Vagina (tissue), 2 donors: ENCODE measurements at regions not wholly inside any gene's neighbourhood (a gene's known extent, or its start where the extent isn't known, plus 50 kb on each side); places are given as distances from the start of the nearest gene placed in this dataset.
"Not testable (repeated sequence)": the region's sequence is repeated elsewhere in the genome, so short reads cannot be mapped to it uniquely, and the experiment has no call there.

Experiments
- DNase-seq, 2 donors: peaks; one replicate each; pipeline ENCODE4 v3.0.0-alpha.2; 2017; ENCODE audit errors: extremely low spot score in 2 of 2
- H3K27ac ChIP-seq: fragments of 200-600 bp; sonication (generic); one replicate; pipeline ENCODE4 v1.5.1; 2019
- H3K27me3 ChIP-seq: fragments of 200-600 bp; sonication (generic); one replicate; pipeline ENCODE4 v1.5.1; 2019
- H3K36me3 ChIP-seq, 2 donors: fragments of 200-600 bp; sonication (generic); one replicate each; pipeline ENCODE4 v1.5.1; 2017 to 2019
- H3K4me1 ChIP-seq: fragments of 200-600 bp; sonication (generic); one replicate; pipeline ENCODE4 v1.5.1; 2019
- H3K4me3 ChIP-seq, 2 donors: fragments of 200-600 bp; sonication (generic); 1 replicate in 1 of 2; 2 replicates in 1 of 2; pipeline ENCODE4 v1.5.1; 2016 to 2019
- H3K9me3 ChIP-seq: fragments of 200-600 bp; sonication (generic); one replicate; pipeline ENCODE4 v1.5.1; 2019
- CTCF ChIP-seq, 3 experiments: fragments of 450-650 bp in 2 of 3; fragments of 200-600 bp in 1 of 3; sonication (generic) in 1 of 3; IDR thresholded peaks; one replicate each; pipeline ENCODE4 v1.5.1; 2017 to 2019; ENCODE audit warnings: antibody characterized with exemption in 3 of 3, mild to moderate bottlenecking in 2 of 3, moderate library complexity in 2 of 3
- POLR2A ChIP-seq, 2 donors: fragments of 450-650 bp; IDR thresholded peaks; one replicate each; pipeline ENCODE4 v1.6.1; 2017; ENCODE audit warnings: antibody characterized with exemption in 2 of 2, mild to moderate bottlenecking in 2 of 2, moderate library complexity in 2 of 2
- POLR2AphosphoS5 ChIP-seq, 2 donors: sonication (generic); formaldehyde crosslinking; IDR thresholded peaks; one replicate each; pipeline ENCODE4 v1.9.0; 2017; ENCODE audit warnings: antibody characterized with exemption in 2 of 2, mild to moderate bottlenecking in 2 of 2, low read depth in 1 of 2; ENCODE audit not compliant: insufficient read depth in 1 of 2
- intact Hi-C: fragments of 100-400 bp; cut with DNase I; formaldehyde crosslinking; loops from one replicate; pipeline ENCODE4 v1.15.1; 2023

DNA sequence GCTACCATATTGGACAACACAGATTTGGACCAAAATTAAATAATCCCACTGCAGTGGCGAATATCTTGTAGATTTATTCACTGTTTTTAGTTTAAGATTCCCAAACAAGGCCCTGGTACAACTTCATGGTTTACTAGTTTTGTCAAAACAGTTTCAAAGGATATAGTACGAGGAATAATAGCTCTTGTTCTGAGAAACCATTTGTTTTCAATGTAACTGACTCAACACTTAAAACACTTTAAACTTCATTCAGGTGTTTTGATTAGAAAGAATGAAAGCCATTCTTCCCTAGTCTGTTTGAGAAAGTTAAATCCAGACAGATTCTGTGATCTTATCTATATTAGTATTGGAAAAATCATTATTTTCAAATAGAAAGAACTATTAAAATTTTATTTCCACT is 276.4 kb upstream of the MKLN1 start:
- DNase-seq, result no peak
- no peak overlapping the region for H3K4me3 ChIP-seq
- no peak for TF ChIP-seq POLR2A (IDR thresholded peaks at IDR 0.05)
- TF ChIP-seq POLR2AphosphoS5 (IDR thresholded peaks at IDR 0.05; ENCODE audit: insufficient read depth in 1 of 2, low read depth in 1 of 2), result no peak
- no peak for TF ChIP-seq CTCF (IDR thresholded peaks at IDR 0.05)
- peaks cover 80% of the 10 kb centered on the region for H3K4me1 ChIP-seq
- H3K36me3 ChIP-seq, result peaks cover 0 to 9% of the 10 kb centered on the region in 2 donors
- intact Hi-C loops, result no loop called here
- no peaks in the 10 kb centered on the region for H3K9me3 ChIP-seq
- H3K27ac ChIP-seq, result no peak overlapping the region
- no peaks in the 10 kb centered on the region for H3K27me3 ChIP-seq

GRCh38 chr7:131052285-131052904 is 275.3 kb upstream of the MKLN1 start:
- TF ChIP-seq POLR2AphosphoS5 (IDR thresholded peaks at IDR 0.05; ENCODE audit: insufficient read depth in 1 of 2, low read depth in 1 of 2) (no peak), CTCF (IDR thresholded peaks at IDR 0.05) (no peak), POLR2A (IDR thresholded peaks at IDR 0.05) (no peak)
- DNase-seq, result no peak
- no peak overlapping the region for H3K4me3 ChIP-seq
- peak overlapping the region; percentile 1 for H3K27ac ChIP-seq
- H3K27me3 ChIP-seq, result no peaks in the 10 kb centered on the region
- no peaks in the 10 kb centered on the region for H3K9me3 ChIP-seq
- H3K4me1 ChIP-seq, result peaks cover 84% of the 10 kb centered on the region
- intact Hi-C loops, result no loop called here
- H3K36me3 ChIP-seq, result peaks cover 0 to 9% of the 10 kb centered on the region in 2 donors

- H3K36me3 ChIP-seq, result no peaks in the 10 kb centered on the region
- no peak for DNase-seq
- H3K27ac ChIP-seq, result peak overlapping the region; percentile 14
- intact Hi-C loops, result no loop called here
- H3K4me3 ChIP-seq, result no peak overlapping the region
- no peak for TF ChIP-seq POLR2AphosphoS5 (IDR thresholded peaks at IDR 0.05; ENCODE audit: insufficient read depth in 1 of 2, low read depth in 1 of 2)
- TF ChIP-seq POLR2A (IDR thresholded peaks at IDR 0.05), result no peak
- no peak for TF ChIP-seq CTCF (IDR thresholded peaks at IDR 0.05)
- peaks cover 69% of the 10 kb centered on the region for H3K4me1 ChIP-seq
- no peaks in the 10 kb centered on the region for H3K9me3 ChIP-seq
- no peaks in the 10 kb centered on the region for H3K27me3 ChIP-seq
Measured at GRCh38 chr7:131056007-131056406, 271.7 kb upstream of the MKLN1 start.

DNA sequence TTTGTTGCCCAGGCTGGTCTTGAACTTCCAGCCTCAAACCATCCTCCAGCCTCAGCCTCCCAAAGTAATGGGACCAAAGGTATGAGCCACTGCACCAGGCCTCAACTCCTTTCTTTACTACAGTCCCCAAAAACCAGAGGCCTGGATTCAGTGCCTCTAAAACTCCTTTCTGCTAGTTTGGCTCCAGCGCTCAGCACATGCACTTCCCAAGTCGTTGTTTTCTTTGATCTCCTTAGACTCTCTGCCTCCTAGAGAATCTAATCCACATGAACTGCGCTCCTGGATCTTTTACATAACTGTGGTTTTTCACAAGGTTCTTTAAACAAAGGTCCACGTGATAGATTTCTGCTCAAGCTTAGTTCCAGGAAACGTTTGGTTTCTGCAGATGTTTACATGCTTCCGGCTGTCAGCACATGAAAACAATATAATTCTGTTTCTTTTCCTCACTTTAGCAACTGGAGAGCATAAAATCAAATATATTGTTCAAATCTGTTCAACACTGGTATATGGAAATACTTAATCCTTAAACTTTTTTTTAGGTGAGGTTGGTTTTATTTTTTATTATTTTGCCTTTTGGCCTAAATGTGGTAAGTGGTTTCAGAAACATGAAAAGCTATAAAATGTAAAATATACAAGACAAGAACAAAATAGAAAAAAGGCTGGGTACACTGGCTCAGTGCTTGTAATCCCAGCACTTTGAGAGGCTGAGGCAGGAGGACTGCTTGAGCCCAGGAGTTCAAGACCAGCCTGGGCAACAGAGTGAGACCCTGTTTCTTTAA is 270.5 kb upstream of the MKLN1 start:
- TF ChIP-seq POLR2AphosphoS5 (IDR thresholded peaks at IDR 0.05; ENCODE audit: insufficient read depth in 1 of 2, low read depth in 1 of 2) (peak in 1 of 2 donors; percentile 88), POLR2A (IDR thresholded peaks at IDR 0.05) (no peak), CTCF (IDR thresholded peaks at IDR 0.05) (no peak)
- intact Hi-C loops, result no loop called here
- peaks cover 69% of the 10 kb centered on the region for H3K4me1 ChIP-seq
- no peak overlapping the region for H3K4me3 ChIP-seq
- no peaks in the 10 kb centered on the region for H3K36me3 ChIP-seq
- peak overlapping the region; percentile 72 for H3K27ac ChIP-seq
- no peaks in the 10 kb centered on the region for H3K9me3 ChIP-seq
- no peak for DNase-seq
- no peaks in the 10 kb centered on the region for H3K27me3 ChIP-seq

DNA sequence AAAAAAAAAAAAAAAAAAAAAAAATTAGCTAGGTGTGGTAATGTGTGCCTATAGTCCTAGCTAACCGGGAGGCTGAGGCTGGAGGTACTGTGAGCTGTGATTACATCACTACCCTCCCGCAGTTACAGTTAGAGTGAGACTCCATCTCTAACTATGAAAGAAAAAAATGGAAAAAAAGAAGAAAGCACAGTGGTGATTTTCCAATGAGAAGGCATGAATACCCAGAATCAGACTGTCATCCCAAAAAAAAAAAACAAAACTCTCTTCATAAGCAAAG is 269.9 kb upstream of the MKLN1 start:
- H3K27ac ChIP-seq, result peak overlapping the region; percentile 72
- no peak for DNase-seq
- no peaks in the 10 kb centered on the region for H3K36me3 ChIP-seq
- intact Hi-C loops, result no loop called here
- H3K27me3 ChIP-seq, result no peaks in the 10 kb centered on the region
- no peak overlapping the region for H3K4me3 ChIP-seq
- H3K9me3 ChIP-seq, result no peaks in the 10 kb centered on the region
- H3K4me1 ChIP-seq, result peaks cover 63% of the 10 kb centered on the region
- TF ChIP-seq POLR2A (IDR thresholded peaks at IDR 0.05), result no peak
- TF ChIP-seq CTCF (IDR thresholded peaks at IDR 0.05), result no peak
- no peak for TF ChIP-seq POLR2AphosphoS5 (IDR thresholded peaks at IDR 0.05; ENCODE audit: insufficient read depth in 1 of 2, low read depth in 1 of 2)

GRCh38 chr7:131058561-131059288 is 269.0 kb upstream of the MKLN1 start:
- H3K9me3 ChIP-seq, intact Hi-C loops, DNase-seq, H3K4me3 ChIP-seq, H3K27ac ChIP-seq, H3K36me3 ChIP-seq, H3K27me3 ChIP-seq: not testable (repeated sequence)
- H3K4me1 ChIP-seq, result peaks cover 54% of the 10 kb centered on the region

GRCh38 chr7:131059401-131059800 is 268.3 kb upstream of the MKLN1 start:
- H3K27me3 ChIP-seq, DNase-seq, H3K9me3 ChIP-seq, H3K27ac ChIP-seq, H3K36me3 ChIP-seq, H3K4me3 ChIP-seq, intact Hi-C loops: not testable (repeated sequence)
- H3K4me1 ChIP-seq, result peaks cover 49% of the 10 kb centered on the region
